ENCODE measurements at regions not wholly inside any gene's neighbourhood (a gene's known extent, or its start where the extent isn't known, plus 50 kb on each side); places are given as distances from the start of the nearest gene placed in this dataset.

- TF ChIP-seq CTCF (conservative IDR thresholded peaks at IDR 0.05) (no peak), EZH2 (IDR thresholded peaks at IDR 0.05; ENCODE audit: low read depth) (no peak)
Observed at GRCh38 chr7:131610007-131610406, 53.6 kb upstream of the PODXL start.
